ENCODE measurements at regions not wholly inside any gene's neighbourhood (a gene's known extent, or its start where the extent isn't known, plus 50 kb on each side); places are given as distances from the start of the nearest gene placed in this dataset.

GRCh38 chr5:88557881-88558280, 289.2 kb upstream of the TMEM161B start:
- TF ChIP-seq CTCF (IDR thresholded peaks at IDR 0.05) (no peak), POLR2A (IDR thresholded peaks at IDR 0.05) (no peak), POLR2AphosphoS5 (IDR thresholded peaks at IDR 0.05) (no peak)

All from breast epithelium (tissue), 3 donors.